ENCODE measurements at regions not wholly inside any gene's neighbourhood (a gene's known extent, or its start where the extent isn't known, plus 50 kb on each side); places are given as distances from the start of the nearest gene placed in this dataset.

DNA sequence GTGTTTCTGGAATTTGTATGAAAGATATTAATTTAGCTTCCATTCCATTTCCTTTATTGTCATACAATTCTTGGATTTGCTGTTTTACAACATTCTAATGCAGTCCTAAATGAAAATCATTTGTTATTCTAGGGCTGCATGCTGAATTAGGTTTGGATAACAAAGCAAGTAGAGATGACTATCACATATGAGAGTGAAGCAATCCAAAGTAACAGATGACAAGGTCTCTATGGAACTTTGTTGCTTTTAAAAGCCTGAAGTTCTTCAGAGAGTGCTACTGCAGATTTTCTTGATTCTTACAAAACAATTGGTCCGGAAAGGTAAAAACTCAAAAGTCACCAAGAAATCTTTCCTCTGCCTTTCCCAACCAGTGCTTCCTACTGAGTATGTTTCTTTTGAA lies 56.9 kb upstream of the VCAN start:
- no peak for DNase-seq (ENCODE audit: low spot score)
- in situ Hi-C loops (cut with MboI; ENCODE audit: low pct_unique_long_range_greater_than_20kb, low sequenced_read_pairs, unreplicated experiment) = loop anchor here (25.0 kb wide), 1 partner anchor 527 kb away; no protein-coding TSS in a partner anchor
- TF ChIP-seq, protein P1, sequence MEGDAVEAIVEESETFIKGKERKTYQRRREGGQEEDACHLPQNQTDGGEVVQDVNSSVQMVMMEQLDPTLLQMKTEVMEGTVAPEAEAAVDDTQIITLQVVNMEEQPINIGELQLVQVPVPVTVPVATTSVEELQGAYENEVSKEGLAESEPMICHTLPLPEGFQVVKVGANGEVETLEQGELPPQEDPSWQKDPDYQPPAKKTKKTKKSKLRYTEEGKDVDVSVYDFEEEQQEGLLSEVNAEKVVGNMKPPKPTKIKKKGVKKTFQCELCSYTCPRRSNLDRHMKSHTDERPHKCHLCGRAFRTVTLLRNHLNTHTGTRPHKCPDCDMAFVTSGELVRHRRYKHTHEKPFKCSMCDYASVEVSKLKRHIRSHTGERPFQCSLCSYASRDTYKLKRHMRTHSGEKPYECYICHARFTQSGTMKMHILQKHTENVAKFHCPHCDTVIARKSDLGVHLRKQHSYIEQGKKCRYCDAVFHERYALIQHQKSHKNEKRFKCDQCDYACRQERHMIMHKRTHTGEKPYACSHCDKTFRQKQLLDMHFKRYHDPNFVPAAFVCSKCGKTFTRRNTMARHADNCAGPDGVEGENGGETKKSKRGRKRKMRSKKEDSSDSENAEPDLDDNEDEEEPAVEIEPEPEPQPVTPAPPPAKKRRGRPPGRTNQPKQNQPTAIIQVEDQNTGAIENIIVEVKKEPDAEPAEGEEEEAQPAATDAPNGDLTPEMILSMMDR (IDR thresholded peaks at IDR 0.05; ENCODE audit: extremely low read depth, insufficient read depth, missing control alignments) = no peak

DNA sequence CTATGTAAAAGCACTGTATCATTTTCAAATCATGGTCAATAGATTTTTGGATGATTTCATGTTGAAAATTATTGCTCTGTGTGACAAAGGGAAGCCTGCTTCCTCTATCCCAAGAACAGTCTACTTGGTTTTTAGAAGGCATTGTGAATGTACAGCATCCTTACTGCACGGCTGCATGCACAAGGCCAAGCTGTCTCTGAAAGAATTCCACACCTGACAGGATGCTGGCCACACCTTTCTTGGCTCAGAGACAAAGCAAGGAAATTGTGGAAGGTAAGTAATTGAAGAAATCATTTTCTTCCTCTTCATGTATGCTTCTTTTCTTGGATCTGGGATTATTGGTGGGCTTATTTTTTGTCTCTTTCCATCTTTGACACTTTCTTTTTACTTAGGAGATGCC lies 53.7 kb upstream of the VCAN start:
- TF ChIP-seq, protein P1 (IDR thresholded peaks at IDR 0.05; ENCODE audit: extremely low read depth, insufficient read depth, missing control alignments) = no peak
- in situ Hi-C loops (cut with MboI; ENCODE audit: low pct_unique_long_range_greater_than_20kb, low sequenced_read_pairs, unreplicated experiment) = loop anchor here (25.0 kb wide), 1 partner anchor 531 kb away; no protein-coding TSS in a partner anchor
- DNase-seq (ENCODE audit: low spot score) = no peak

DNA sequence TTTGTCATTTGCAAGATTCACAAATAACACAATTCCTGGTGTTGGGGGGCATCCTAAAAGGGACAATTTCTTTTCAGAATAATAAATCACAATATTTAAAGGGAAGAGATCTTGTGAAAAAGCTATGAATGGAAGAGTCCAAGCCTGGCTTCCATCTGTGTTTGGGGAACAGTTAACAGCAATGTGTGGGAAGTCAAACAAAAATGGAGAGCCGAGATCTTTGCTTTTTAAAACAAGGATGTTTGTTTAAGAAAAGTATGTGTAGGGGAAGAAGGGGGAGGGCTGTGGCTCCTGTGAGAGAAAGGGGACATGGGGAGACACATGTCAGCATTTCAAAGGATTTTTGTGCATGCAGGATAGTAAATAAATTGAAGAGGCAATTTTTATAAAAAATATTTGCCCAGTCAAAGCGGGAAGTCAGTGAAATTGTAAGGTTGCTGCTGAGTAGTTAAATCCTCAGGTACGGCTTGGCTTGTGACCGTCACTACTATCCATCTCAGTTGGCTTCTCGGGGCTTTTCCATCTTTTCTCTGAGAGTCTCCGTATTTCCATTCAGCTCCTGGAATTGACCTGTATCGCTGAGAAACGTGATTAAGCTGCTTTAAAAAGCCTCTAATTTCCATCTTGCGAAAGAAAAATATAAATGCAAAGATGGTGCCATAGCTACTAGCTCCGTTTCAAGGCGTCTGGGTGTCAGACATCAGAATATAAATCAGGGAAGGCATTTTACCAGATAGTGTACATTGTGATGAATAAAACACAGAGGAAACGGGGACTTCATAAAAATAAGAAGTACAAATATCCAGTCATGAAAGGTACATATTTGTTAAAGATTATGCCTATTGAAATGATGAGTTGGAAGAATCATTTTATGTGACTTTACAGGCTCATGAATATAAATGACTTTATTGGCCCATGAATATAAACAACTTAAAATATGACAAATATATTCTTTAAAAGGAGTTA lies 52.9 kb upstream of the VCAN start:
- no peak for DNase-seq (ENCODE audit: low spot score)
- in situ Hi-C loops (cut with MboI; ENCODE audit: low pct_unique_long_range_greater_than_20kb, low sequenced_read_pairs, unreplicated experiment) = loop anchor here (25.0 kb wide), 1 partner anchor 531 kb away; no protein-coding TSS in a partner anchor
- TF ChIP-seq, protein P1 (IDR thresholded peaks at IDR 0.05; ENCODE audit: extremely low read depth, insufficient read depth, missing control alignments) = no peak
